ENCODE measurements at regions not wholly inside any gene's neighbourhood (a gene's known extent, or its start where the extent isn't known, plus 50 kb on each side); places are given as distances from the start of the nearest gene placed in this dataset.
"Not testable (repeated sequence)": the region's sequence is repeated elsewhere in the genome, so short reads cannot be mapped to it uniquely, and the experiment has no call there.

- DNase-seq (ENCODE audit: low spot score); H3K4me1 Mint-ChIP-seq (ENCODE audit: low read depth); H3K4me3 Mint-ChIP-seq; H3K36me3 Mint-ChIP-seq (ENCODE audit: low read depth); H3K27ac Mint-ChIP-seq; H3K9me3 Mint-ChIP-seq; intact Hi-C loops (cut with micrococcal nuclease): not testable (repeated sequence)
- peaks cover 16% of the 10 kb centered on the region for H3K27me3 Mint-ChIP-seq (ENCODE audit: insufficient read depth)
Measured at GRCh38 chr6:26756067-26756805, 96.7 kb upstream of the ZNF322 start.

- H3K4me3 Mint-ChIP-seq; H3K27me3 Mint-ChIP-seq (ENCODE audit: insufficient read depth); H3K27ac Mint-ChIP-seq; DNase-seq (ENCODE audit: low spot score); intact Hi-C loops (cut with micrococcal nuclease); H3K36me3 Mint-ChIP-seq (ENCODE audit: low read depth); H3K9me3 Mint-ChIP-seq; H3K4me1 Mint-ChIP-seq (ENCODE audit: low read depth): not testable (repeated sequence)
Measured at GRCh38 chr6:26766203-26766902, 106.8 kb upstream of the ZNF322 start.

GRCh38 chr6:26770941-26771666 lies 111.6 kb upstream of the ZNF322 start:
- H3K4me3 Mint-ChIP-seq; H3K27ac Mint-ChIP-seq; H3K27me3 Mint-ChIP-seq (ENCODE audit: insufficient read depth); intact Hi-C loops (cut with micrococcal nuclease); DNase-seq (ENCODE audit: low spot score); H3K4me1 Mint-ChIP-seq (ENCODE audit: low read depth); H3K36me3 Mint-ChIP-seq (ENCODE audit: low read depth); H3K9me3 Mint-ChIP-seq: not testable (repeated sequence)

GRCh38 chr6:26773414-26773813 lies 113.9 kb upstream of the ZNF322 start:
- H3K27ac Mint-ChIP-seq; H3K9me3 Mint-ChIP-seq; DNase-seq (ENCODE audit: low spot score); H3K4me1 Mint-ChIP-seq (ENCODE audit: low read depth); H3K36me3 Mint-ChIP-seq (ENCODE audit: low read depth); H3K4me3 Mint-ChIP-seq; H3K27me3 Mint-ChIP-seq (ENCODE audit: insufficient read depth); intact Hi-C loops (cut with micrococcal nuclease): not testable (repeated sequence)

GRCh38 chr6:26780563-26780962 lies 121.0 kb upstream of the ZNF322 start:
- H3K4me3 Mint-ChIP-seq; H3K36me3 Mint-ChIP-seq (ENCODE audit: low read depth); DNase-seq (ENCODE audit: low spot score); H3K4me1 Mint-ChIP-seq (ENCODE audit: low read depth); H3K27ac Mint-ChIP-seq; H3K27me3 Mint-ChIP-seq (ENCODE audit: insufficient read depth); H3K9me3 Mint-ChIP-seq; intact Hi-C loops (cut with micrococcal nuclease): not testable (repeated sequence)

GRCh38 chr6:26795474-26796307 lies 136.1 kb upstream of the ZNF322 start:
- H3K27me3 Mint-ChIP-seq (ENCODE audit: insufficient read depth); DNase-seq (ENCODE audit: low spot score); H3K36me3 Mint-ChIP-seq (ENCODE audit: low read depth); H3K9me3 Mint-ChIP-seq; H3K4me1 Mint-ChIP-seq (ENCODE audit: low read depth); H3K4me3 Mint-ChIP-seq; H3K27ac Mint-ChIP-seq; intact Hi-C loops (cut with micrococcal nuclease): not testable (repeated sequence)

GRCh38 chr6:26799903-26800633 lies 140.5 kb upstream of the ZNF322 start:
- H3K4me3 Mint-ChIP-seq; H3K36me3 Mint-ChIP-seq (ENCODE audit: low read depth); H3K4me1 Mint-ChIP-seq (ENCODE audit: low read depth); H3K9me3 Mint-ChIP-seq; H3K27me3 Mint-ChIP-seq (ENCODE audit: insufficient read depth); intact Hi-C loops (cut with micrococcal nuclease); DNase-seq (ENCODE audit: low spot score); H3K27ac Mint-ChIP-seq: not testable (repeated sequence)

GRCh38 chr6:26803762-26804161 lies 144.2 kb upstream of the ZNF322 start:
- H3K27me3 Mint-ChIP-seq (ENCODE audit: insufficient read depth); DNase-seq (ENCODE audit: low spot score); H3K4me3 Mint-ChIP-seq; H3K9me3 Mint-ChIP-seq; H3K27ac Mint-ChIP-seq; H3K4me1 Mint-ChIP-seq (ENCODE audit: low read depth); intact Hi-C loops (cut with micrococcal nuclease); H3K36me3 Mint-ChIP-seq (ENCODE audit: low read depth): not testable (repeated sequence)

GRCh38 chr6:26811486-26812116 lies 152.1 kb upstream of the ZNF322 start:
- H3K27ac Mint-ChIP-seq; intact Hi-C loops (cut with micrococcal nuclease); H3K4me3 Mint-ChIP-seq; H3K27me3 Mint-ChIP-seq (ENCODE audit: insufficient read depth); DNase-seq (ENCODE audit: low spot score); H3K4me1 Mint-ChIP-seq (ENCODE audit: low read depth); H3K36me3 Mint-ChIP-seq (ENCODE audit: low read depth); H3K9me3 Mint-ChIP-seq: not testable (repeated sequence)

- H3K4me3 Mint-ChIP-seq; intact Hi-C loops (cut with micrococcal nuclease); H3K27ac Mint-ChIP-seq; H3K9me3 Mint-ChIP-seq; H3K4me1 Mint-ChIP-seq (ENCODE audit: low read depth); DNase-seq (ENCODE audit: low spot score); H3K36me3 Mint-ChIP-seq (ENCODE audit: low read depth); H3K27me3 Mint-ChIP-seq (ENCODE audit: insufficient read depth): not testable (repeated sequence)
Measured at GRCh38 chr6:26818640-26819225, 159.2 kb upstream of the ZNF322 start.

GRCh38 chr6:26827965-26828364 lies 168.4 kb upstream of the ZNF322 start:
- H3K4me1 Mint-ChIP-seq (ENCODE audit: low read depth): not testable (repeated sequence)

GRCh38 chr6:26829480-26829879 lies 169.9 kb upstream of the ZNF322 start:
- intact Hi-C loops (cut with micrococcal nuclease); H3K9me3 Mint-ChIP-seq; H3K27me3 Mint-ChIP-seq (ENCODE audit: insufficient read depth); H3K27ac Mint-ChIP-seq; DNase-seq (ENCODE audit: low spot score); H3K36me3 Mint-ChIP-seq (ENCODE audit: low read depth); H3K4me1 Mint-ChIP-seq (ENCODE audit: low read depth); H3K4me3 Mint-ChIP-seq: not testable (repeated sequence)

More at GRCh38 chr6:26827965-26828364, 168.4 kb upstream of the ZNF322 start:
- H3K36me3 Mint-ChIP-seq (ENCODE audit: low read depth); H3K27ac Mint-ChIP-seq; intact Hi-C loops (cut with micrococcal nuclease); H3K9me3 Mint-ChIP-seq; H3K27me3 Mint-ChIP-seq (ENCODE audit: insufficient read depth); H3K4me3 Mint-ChIP-seq; DNase-seq (ENCODE audit: low spot score): not testable (repeated sequence)

Data from activated T-helper 1 cell treated with anti-CD3 and anti-CD28 coated beads, Interleukin-12 subunit alpha, Interleukin-12 subunit beta, Interleukin-2, Interleukin-4 antibody, amounts not matched to agents 30 ng/mL and 10 ng/mL and 1 ng/mL, durations not matched to agents 14 hours and 24 hours and 36 hours (primary cell).